GM20000 (cell line): ENCODE measurements at regions not wholly inside any gene's neighbourhood (a gene's known extent, or its start where the extent isn't known, plus 50 kb on each side); places are given as distances from the start of the nearest gene placed in this dataset.

Experiments used
- DNase-seq: peaks from one replicate; pipeline ENCODE4 v3.0.0; 2012; ENCODE audit warnings: low spot score
- TF ChIP-seq, protein P1 (sequence below): IDR thresholded peaks from 2 replicates; pipeline ENCODE4 v1.5.1; 2012; ENCODE audit warnings: mild to moderate bottlenecking, control low read depth; ENCODE audit errors: extremely low read depth, missing control alignments

GRCh38 chr4:137122876-137123275 is 409.4 kb downstream of the PCDH18 start:
- TF ChIP-seq, protein P1, sequence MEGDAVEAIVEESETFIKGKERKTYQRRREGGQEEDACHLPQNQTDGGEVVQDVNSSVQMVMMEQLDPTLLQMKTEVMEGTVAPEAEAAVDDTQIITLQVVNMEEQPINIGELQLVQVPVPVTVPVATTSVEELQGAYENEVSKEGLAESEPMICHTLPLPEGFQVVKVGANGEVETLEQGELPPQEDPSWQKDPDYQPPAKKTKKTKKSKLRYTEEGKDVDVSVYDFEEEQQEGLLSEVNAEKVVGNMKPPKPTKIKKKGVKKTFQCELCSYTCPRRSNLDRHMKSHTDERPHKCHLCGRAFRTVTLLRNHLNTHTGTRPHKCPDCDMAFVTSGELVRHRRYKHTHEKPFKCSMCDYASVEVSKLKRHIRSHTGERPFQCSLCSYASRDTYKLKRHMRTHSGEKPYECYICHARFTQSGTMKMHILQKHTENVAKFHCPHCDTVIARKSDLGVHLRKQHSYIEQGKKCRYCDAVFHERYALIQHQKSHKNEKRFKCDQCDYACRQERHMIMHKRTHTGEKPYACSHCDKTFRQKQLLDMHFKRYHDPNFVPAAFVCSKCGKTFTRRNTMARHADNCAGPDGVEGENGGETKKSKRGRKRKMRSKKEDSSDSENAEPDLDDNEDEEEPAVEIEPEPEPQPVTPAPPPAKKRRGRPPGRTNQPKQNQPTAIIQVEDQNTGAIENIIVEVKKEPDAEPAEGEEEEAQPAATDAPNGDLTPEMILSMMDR, result no peak
- DNase-seq, result no peak

DNA sequence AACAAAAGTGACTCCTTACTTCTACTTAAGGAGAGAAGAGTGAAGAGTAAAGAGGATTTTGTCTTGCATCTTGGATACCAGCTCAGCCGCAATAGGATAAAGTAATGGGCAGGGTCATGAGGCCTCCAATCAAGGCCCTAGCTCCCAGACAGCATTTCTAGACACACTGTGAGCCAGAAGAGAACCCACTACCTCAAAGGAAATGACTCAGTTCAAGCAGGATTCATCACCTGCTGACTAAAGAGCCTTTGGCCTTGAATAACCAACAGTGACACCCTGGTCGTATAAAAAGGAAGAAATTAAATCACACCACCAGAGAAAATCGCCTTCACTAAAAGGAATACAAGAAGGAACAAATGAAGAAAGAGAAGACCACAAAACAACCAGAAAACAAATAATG is 416.1 kb downstream of the PCDH18 start:
- DNase-seq, result no peak
- TF ChIP-seq, protein P1, result no peak

DNA sequence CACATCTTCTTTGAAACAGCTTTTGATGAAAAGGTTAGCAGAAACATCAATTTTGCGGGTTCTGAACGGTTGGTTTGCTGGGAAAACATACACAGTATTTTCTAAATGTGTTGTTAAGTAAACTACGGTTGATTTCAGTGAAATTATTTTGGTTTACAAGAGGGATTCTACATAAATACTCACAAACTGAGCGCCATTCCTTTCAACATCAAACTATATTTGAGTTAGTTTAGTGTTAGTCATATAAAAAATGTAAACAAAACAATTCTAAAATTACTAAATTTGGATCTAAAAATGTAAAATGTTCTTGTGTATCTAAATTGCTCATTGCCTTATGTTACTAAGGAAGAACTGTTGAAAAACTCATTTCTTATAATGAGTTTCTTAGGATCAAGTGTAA is 425.6 kb downstream of the PCDH18 start:
- DNase-seq, result no peak
- TF ChIP-seq, protein P1, result no peak

GRCh38 chr4:137106287-137106686 is 426.0 kb downstream of the PCDH18 start:
- TF ChIP-seq, protein P1, result no peak
- no peak for DNase-seq

GRCh38 chr4:137090951-137091350 is 441.3 kb downstream of the PCDH18 start:
- TF ChIP-seq, protein P1, result no peak
- no peak for DNase-seq

- no peak for DNase-seq
- TF ChIP-seq, protein P1, result no peak
These were observed 448.6 kb downstream of the PCDH18 start for GRCh38 chr4:137083571-137084135.

DNA sequence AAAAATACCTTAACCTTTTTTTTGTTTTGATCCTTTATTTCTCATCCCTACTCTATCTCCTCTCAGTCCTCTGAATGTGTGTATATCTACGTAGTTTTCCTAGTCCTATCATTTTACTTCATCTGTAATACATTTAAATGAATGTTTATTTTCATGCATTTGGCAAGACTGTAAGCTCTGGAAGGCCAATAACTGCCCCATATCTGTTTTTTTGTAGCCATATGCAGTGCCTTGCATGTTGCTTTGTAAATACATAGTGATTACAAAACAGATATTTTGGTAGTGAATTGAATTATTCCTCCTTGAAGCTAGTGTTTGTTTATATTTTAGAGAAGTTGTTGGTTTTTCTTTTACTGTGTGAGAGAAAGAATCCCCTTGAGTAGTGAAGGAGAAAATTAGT is 450.2 kb downstream of the PCDH18 start:
- TF ChIP-seq, protein P1, result no peak
- no peak for DNase-seq
